ENCODE measurements at regions not wholly inside any gene's neighbourhood (a gene's known extent, or its start where the extent isn't known, plus 50 kb on each side); places are given as distances from the start of the nearest gene placed in this dataset.

DNA sequence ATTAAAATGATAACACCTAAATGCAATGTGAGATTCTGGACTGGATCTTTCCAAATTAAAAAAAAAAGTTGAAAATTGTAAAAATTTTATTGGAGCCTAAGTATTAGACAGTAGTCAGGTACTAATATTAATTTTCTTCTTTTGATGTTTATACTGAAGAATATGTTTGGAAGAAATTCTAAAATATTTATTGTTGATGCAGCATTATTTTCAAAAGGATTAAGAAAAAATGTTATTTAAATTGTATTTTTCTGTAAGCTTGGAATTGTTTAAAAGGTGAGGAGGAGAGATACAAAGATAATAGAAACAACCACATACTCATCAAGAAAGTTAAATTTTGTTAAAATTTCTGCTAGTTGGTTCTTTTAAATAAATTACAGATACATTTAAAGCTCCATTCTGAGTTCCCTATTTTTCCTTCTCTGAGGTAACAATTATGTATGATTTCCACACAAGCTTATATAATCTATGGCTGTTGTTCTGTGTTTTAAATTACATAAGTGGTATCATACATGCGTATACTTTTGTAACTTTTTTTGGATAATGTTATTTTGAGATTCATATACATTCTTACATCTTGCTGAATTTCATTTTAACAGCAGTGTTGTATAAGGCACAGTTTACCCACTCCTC is 180.3 kb upstream of the RGS18 start:
- Mint-ChIP-seq H3K9me3 (peaks cover 8 to 19% of the 10 kb centered on the region in 2 experiments), H3K27me3 (ENCODE audit: low read depth) (no peaks in the 10 kb centered on the region), H3K27ac (no peak overlapping the region), H3K4me3 (no peak overlapping the region), H3K4me1 (no peaks in the 10 kb centered on the region), H3K36me3 (ENCODE audit: insufficient read depth in 1 of 3, low read depth in 3 of 3) (peaks cover 8 to 15% (median 12%) of the 10 kb centered on the region in 3 experiments)
- Histone ChIP-seq H4K5ac (ENCODE audit: insufficient read length, low read depth, low read length) (no peak overlapping the region), H2BK20ac (ENCODE audit: low read depth, low read length, poor library complexity, severe bottlenecking) (no peak overlapping the region), H4K20me1 (ENCODE audit: control insufficient read depth, insufficient read depth, insufficient read length) (no peaks in the 10 kb centered on the region), H3K18ac (ENCODE audit: insufficient read length, low read depth, low read length) (no peak overlapping the region), H3K23me2 (ENCODE audit: insufficient read length, low read depth, low read length, poor library complexity, severe bottlenecking) (no peaks in the 10 kb centered on the region), H3K9me3 (ENCODE audit: control insufficient read depth, low read depth, low read length) (peaks cover 10% of the 10 kb centered on the region), H3K79me2 (ENCODE audit: insufficient read depth, low read length) (no peaks in the 10 kb centered on the region), H2AK5ac (ENCODE audit: insufficient read length, low read length) (no peak overlapping the region), H2AFZ (ENCODE audit: low read length) (no peak overlapping the region), H3K27ac (ENCODE audit: insufficient read length, low read depth, low read length) (no peak overlapping the region), H3K27me3 (ENCODE audit: insufficient read depth, low read length) (no peaks in the 10 kb centered on the region), H3K14ac (ENCODE audit: insufficient read depth, low read length) (no peak overlapping the region), H2BK15ac (ENCODE audit: low read depth, low read length) (no peak overlapping the region), H3K4ac (ENCODE audit: low read depth, low read length) (no peak overlapping the region), H3K4me2 (ENCODE audit: insufficient read depth, insufficient read length, low read length) (no peak overlapping the region), H3K9ac (ENCODE audit: extremely low read depth, insufficient read length, low read length) (no peak overlapping the region), H3K4me1 (ENCODE audit: insufficient read depth, low read length) (no peaks in the 10 kb centered on the region), H3K79me1 (ENCODE audit: insufficient read depth, low read depth, low read length, poor library complexity, severe bottlenecking) (no peaks in the 10 kb centered on the region), H3T11ph (ENCODE audit: low read length) (no peak overlapping the region), H4K8ac (replicated peaks; ENCODE audit: insufficient read length, low read depth, low read length) (no peak overlapping the region), H4K91ac (ENCODE audit: insufficient read length, low read depth, low read length) (no peak overlapping the region), H3K23ac (ENCODE audit: insufficient read length, low read depth, low read length) (no peak overlapping the region), H2BK5ac (ENCODE audit: insufficient read length, low read length) (no peak overlapping the region), H2BK120ac (ENCODE audit: low read depth, low read length, poor library complexity, severe bottlenecking) (no peak overlapping the region), H3K56ac (ENCODE audit: insufficient read length, low read depth, low read length) (no peak overlapping the region), H2BK12ac (ENCODE audit: insufficient read length, low read depth, low read length) (no peak overlapping the region)
- WGBS (ENCODE audit: extremely low coverage, insufficient read length, low lambda C conversion rate): no CpG with 5 or more reads among the region's 1 CpG
- DNase-seq: no peak
- TF ChIP-seq, protein P1, sequence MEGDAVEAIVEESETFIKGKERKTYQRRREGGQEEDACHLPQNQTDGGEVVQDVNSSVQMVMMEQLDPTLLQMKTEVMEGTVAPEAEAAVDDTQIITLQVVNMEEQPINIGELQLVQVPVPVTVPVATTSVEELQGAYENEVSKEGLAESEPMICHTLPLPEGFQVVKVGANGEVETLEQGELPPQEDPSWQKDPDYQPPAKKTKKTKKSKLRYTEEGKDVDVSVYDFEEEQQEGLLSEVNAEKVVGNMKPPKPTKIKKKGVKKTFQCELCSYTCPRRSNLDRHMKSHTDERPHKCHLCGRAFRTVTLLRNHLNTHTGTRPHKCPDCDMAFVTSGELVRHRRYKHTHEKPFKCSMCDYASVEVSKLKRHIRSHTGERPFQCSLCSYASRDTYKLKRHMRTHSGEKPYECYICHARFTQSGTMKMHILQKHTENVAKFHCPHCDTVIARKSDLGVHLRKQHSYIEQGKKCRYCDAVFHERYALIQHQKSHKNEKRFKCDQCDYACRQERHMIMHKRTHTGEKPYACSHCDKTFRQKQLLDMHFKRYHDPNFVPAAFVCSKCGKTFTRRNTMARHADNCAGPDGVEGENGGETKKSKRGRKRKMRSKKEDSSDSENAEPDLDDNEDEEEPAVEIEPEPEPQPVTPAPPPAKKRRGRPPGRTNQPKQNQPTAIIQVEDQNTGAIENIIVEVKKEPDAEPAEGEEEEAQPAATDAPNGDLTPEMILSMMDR (conservative IDR thresholded peaks at IDR 0.05): no peak
